ENCODE measurements at regions not wholly inside any gene's neighbourhood (a gene's known extent, or its start where the extent isn't known, plus 50 kb on each side); places are given as distances from the start of the nearest gene placed in this dataset.

DNA sequence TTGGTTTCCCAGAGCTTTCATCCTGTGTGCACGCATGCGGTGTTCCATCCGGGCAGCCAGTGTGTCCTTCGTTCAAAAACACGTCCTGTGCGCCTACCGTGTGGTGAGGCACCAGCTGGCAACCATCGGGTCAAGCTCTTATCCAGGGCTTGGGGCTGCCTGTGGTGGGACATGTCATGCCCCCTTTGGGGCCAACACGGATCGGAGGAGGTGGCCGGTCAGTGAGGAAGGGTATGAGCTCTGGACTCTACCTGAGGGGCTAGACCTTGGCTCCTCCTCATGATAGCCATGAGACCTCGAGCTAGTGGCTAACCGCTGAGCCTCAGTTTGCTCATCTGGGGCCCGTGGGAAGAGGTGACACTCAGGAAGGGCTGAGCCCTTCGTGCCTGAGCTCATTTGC lies 158.5 kb upstream of the PMEPA1 start:
- no peak overlapping the region for H3K27ac ChIP-seq (ENCODE audit: low read depth, low read length, poor library complexity, severe bottlenecking)
- ChIA-PET CTCF (ENCODE audit: unreplicated experiment) (no interaction called here), POLR2A (interaction anchor here (0.7 kb wide), 1 partner anchor 146 kb away, joined by 3 read pairs; no protein-coding TSS in a partner anchor)
- no peak overlapping the region for H3K4me3 ChIP-seq (ENCODE audit: low read depth, low read length, poor library complexity, severe bottlenecking)
- intact Hi-C loops (cut with micrococcal nuclease; ENCODE audit: unreplicated experiment), result no loop called here
- H3K36me3 ChIP-seq (ENCODE audit: insufficient read depth, low read length), result no peaks in the 10 kb centered on the region
- no peaks in the 10 kb centered on the region for H3K9me3 ChIP-seq (ENCODE audit: low read length)
- no peak overlapping the region for H2AFZ ChIP-seq (ENCODE audit: low read length)
- no peak for TF ChIP-seq EZH2phosphoT487 (IDR thresholded peaks at IDR 0.05; ENCODE audit: borderline replicate concordance, low read depth, low read length)
- no TSS peak for BruUV-seq (replicated peaks)
- DNase-seq (ENCODE audit: low spot score), result no peak
- no peak overlapping the region for H3K4me2 ChIP-seq (ENCODE audit: low read length)
- no peaks in the 10 kb centered on the region for H3K79me2 ChIP-seq (ENCODE audit: insufficient read depth, low read depth, low read length)
- no peaks in the 10 kb centered on the region for H3K9me2 ChIP-seq (ENCODE audit: insufficient read depth, low read length)
- no peaks in the 10 kb centered on the region for H4K20me1 ChIP-seq (ENCODE audit: insufficient read depth, low read length)
- H3K4me1 ChIP-seq (ENCODE audit: insufficient read depth, low read length, poor library complexity, severe bottlenecking), result no peaks in the 10 kb centered on the region

DNA sequence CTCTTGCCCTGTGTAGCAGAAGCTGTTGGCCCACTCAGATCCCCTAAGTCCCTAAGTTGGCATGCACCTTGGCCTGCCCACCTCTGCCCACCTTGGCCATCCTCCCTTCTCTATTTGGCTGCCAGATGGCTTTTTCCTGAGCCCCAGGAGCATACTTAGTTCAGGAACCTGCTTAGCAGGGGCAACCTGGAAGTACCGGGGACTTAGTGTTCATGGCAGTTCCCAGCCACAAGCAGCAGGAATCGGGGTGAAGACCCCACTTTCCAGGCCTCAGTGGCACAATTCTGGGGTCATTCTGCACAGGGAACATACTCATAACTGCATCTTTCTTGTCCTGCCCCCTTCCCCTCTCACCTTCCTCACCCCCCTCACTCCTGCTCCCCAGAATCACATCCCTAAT lies 158.0 kb upstream of the PMEPA1 start:
- H3K9me3 ChIP-seq (ENCODE audit: low read length), result no peaks in the 10 kb centered on the region
- no TSS peak for BruUV-seq (replicated peaks)
- no peak for DNase-seq (ENCODE audit: low spot score)
- CTCF ChIA-PET (ENCODE audit: unreplicated experiment), result no interaction called here
- intact Hi-C loops (cut with micrococcal nuclease; ENCODE audit: unreplicated experiment), result no loop called here
- no peak overlapping the region for H3K27ac ChIP-seq (ENCODE audit: low read depth, low read length, poor library complexity, severe bottlenecking)
- no peak overlapping the region for H3K4me3 ChIP-seq (ENCODE audit: low read depth, low read length, poor library complexity, severe bottlenecking)
- no peak overlapping the region for H2AFZ ChIP-seq (ENCODE audit: low read length)
- TF ChIP-seq, protein P1, sequence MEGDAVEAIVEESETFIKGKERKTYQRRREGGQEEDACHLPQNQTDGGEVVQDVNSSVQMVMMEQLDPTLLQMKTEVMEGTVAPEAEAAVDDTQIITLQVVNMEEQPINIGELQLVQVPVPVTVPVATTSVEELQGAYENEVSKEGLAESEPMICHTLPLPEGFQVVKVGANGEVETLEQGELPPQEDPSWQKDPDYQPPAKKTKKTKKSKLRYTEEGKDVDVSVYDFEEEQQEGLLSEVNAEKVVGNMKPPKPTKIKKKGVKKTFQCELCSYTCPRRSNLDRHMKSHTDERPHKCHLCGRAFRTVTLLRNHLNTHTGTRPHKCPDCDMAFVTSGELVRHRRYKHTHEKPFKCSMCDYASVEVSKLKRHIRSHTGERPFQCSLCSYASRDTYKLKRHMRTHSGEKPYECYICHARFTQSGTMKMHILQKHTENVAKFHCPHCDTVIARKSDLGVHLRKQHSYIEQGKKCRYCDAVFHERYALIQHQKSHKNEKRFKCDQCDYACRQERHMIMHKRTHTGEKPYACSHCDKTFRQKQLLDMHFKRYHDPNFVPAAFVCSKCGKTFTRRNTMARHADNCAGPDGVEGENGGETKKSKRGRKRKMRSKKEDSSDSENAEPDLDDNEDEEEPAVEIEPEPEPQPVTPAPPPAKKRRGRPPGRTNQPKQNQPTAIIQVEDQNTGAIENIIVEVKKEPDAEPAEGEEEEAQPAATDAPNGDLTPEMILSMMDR (conservative IDR thresholded peaks at IDR 0.05; ENCODE audit: low read length), result no peak
- no peak for TF ChIP-seq EZH2phosphoT487 (IDR thresholded peaks at IDR 0.05; ENCODE audit: borderline replicate concordance, low read depth, low read length)
- POLR2A ChIA-PET, result interaction anchor here (0.7 kb wide), 1 partner anchor 147 kb away, joined by 3 read pairs; no protein-coding TSS in a partner anchor
- H3K9me2 ChIP-seq (ENCODE audit: insufficient read depth, low read length), result no peaks in the 10 kb centered on the region
- H3K79me2 ChIP-seq (ENCODE audit: insufficient read depth, low read depth, low read length), result no peaks in the 10 kb centered on the region
- H3K4me2 ChIP-seq (ENCODE audit: low read length), result no peak overlapping the region
- no peaks in the 10 kb centered on the region for H3K4me1 ChIP-seq (ENCODE audit: insufficient read depth, low read length, poor library complexity, severe bottlenecking)
- no peaks in the 10 kb centered on the region for H3K36me3 ChIP-seq (ENCODE audit: insufficient read depth, low read length)
- no peaks in the 10 kb centered on the region for H4K20me1 ChIP-seq (ENCODE audit: insufficient read depth, low read length)

DNA sequence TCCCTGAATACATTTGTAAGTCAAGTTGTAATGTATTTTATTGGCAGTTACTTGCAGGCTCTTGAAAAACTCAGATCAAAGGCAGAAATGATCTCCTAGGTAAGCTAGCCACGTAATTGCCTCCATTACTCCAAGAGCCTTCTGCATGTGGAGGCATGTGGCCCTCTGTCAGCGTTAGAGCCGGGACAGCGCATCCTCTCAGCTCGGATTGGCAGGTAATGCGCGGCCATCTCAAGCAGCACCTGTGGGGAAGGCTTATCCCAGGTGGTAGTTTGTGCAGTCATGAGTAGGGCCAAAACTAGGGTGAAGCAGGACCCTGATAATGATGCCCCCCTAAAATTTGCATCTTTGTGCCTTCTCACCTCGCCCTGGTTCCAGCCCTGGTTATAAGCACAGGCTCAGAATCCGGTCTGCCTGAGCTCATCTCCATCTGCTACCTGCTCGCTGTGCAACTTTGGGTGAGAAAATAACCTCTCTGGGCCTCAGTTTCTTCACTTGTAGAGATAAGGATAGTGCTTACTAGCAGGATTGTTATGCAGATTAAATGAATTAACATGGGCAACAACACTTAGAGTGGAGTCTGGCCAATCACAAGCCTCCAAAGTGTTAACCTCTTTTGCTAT lies 157.5 kb upstream of the PMEPA1 start:
- ChIA-PET CTCF (ENCODE audit: unreplicated experiment) (no interaction called here), POLR2A (interaction anchor here (0.6 kb wide), 1 partner anchor 50 kb away, joined by 4 read pairs; no protein-coding TSS in a partner anchor)
- TF ChIP-seq, protein P1 (conservative IDR thresholded peaks at IDR 0.05; ENCODE audit: low read length), result no peak
- TF ChIP-seq EZH2phosphoT487 (IDR thresholded peaks at IDR 0.05; ENCODE audit: borderline replicate concordance, low read depth, low read length), result no peak
- H3K4me2 ChIP-seq (ENCODE audit: low read length), result no peak overlapping the region
- H3K9me3 ChIP-seq (ENCODE audit: low read length), result no peaks in the 10 kb centered on the region
- no peaks in the 10 kb centered on the region for H3K36me3 ChIP-seq (ENCODE audit: insufficient read depth, low read length)
- H3K27ac ChIP-seq (ENCODE audit: low read depth, low read length, poor library complexity, severe bottlenecking), result no peak overlapping the region
- H3K9me2 ChIP-seq (ENCODE audit: insufficient read depth, low read length), result no peaks in the 10 kb centered on the region
- H3K4me1 ChIP-seq (ENCODE audit: insufficient read depth, low read length, poor library complexity, severe bottlenecking), result no peaks in the 10 kb centered on the region
- H3K79me2 ChIP-seq (ENCODE audit: insufficient read depth, low read depth, low read length), result no peaks in the 10 kb centered on the region
- intact Hi-C loops (cut with micrococcal nuclease; ENCODE audit: unreplicated experiment), result no loop called here
- BruUV-seq (replicated peaks), result no TSS peak
- no peaks in the 10 kb centered on the region for H4K20me1 ChIP-seq (ENCODE audit: insufficient read depth, low read length)
- DNase-seq (ENCODE audit: low spot score), result no peak
- H3K4me3 ChIP-seq (ENCODE audit: low read depth, low read length, poor library complexity, severe bottlenecking), result no peak overlapping the region
- H2AFZ ChIP-seq (ENCODE audit: low read length), result no peak overlapping the region

Measured in OCI-LY7 (cell line).